GM12878 (cell line): ENCODE measurements at regions not wholly inside any gene's neighbourhood (a gene's known extent, or its start where the extent isn't known, plus 50 kb on each side); places are given as distances from the start of the nearest gene placed in this dataset.

Source experiments
- ATAC-seq: fragments of 200-7000 bp; cut with Tn5 transposase; 3 replicates; pipeline ENCODE4 v1.9.1; 2020; ENCODE audit warnings: mild to moderate bottlenecking, moderate library complexity
- BruUV-seq: library from RNA; stranded (reverse); fragments of 400-500 nt; replicated peaks from 2 replicates; lab custom pipeline; 2021; lab: Mats Ljungman, UMichigan
- CTCF ChIA-PET: fragments of 300-600 bp; sonication (Branson Sonifier 250); formaldehyde crosslinking; extraction: SDS; loops from one replicate; lab custom pipeline; 2021; ENCODE audit warnings: inconsistent platforms; lab: Yijun Ruan, JAX
- POLR2A ChIA-PET: fragments of 350-600 bp; formaldehyde crosslinking; extraction: SDS; loops from one replicate; lab custom pipeline; 2021; ENCODE audit warnings: inconsistent platforms; lab: Charles Lee
- RAD21 ChIA-PET: fragments of 300-600 bp; sonication (Branson Sonifier 250); formaldehyde crosslinking; loops from one replicate; lab custom pipeline; 2023; ENCODE audit warnings: antibody characterized with exemption; ENCODE audit not compliant: unreplicated experiment; lab: Charles Lee
- SMC1A ChIA-PET: fragments of 300-600 bp; sonication (Branson Sonifier 250); formaldehyde crosslinking; loops from one replicate; lab custom pipeline; 2023; ENCODE audit not compliant: unreplicated experiment, uncharacterized antibody; lab: Charles Lee
- DNase-seq: peaks from one replicate; pipeline ENCODE4 v3.0.0-alpha.2; 2011; ENCODE audit warnings: low read depth, low spot score
- FAIRE-seq: peaks from 3 replicates; lab custom pipeline; 2011; peaks lifted over from hg19 to GRCh38; lab: Jason Lieb, UNC
- H2AFZ ChIP-seq: 2 replicates; pipeline ENCODE4 v1.6.0; 2011; ENCODE audit warnings: low read depth, low read length, control low read depth; ENCODE audit not compliant: control insufficient read depth
- H3K27ac ChIP-seq: 2 replicates; pipeline ENCODE4 v1.5.1; 2011; ENCODE audit warnings: control low read depth; ENCODE audit not compliant: control insufficient read depth, insufficient read depth
- H3K27me3 ChIP-seq, 2 experiments: replicated peaks in 1 of 2; 2 replicates each; pipeline versions ENCODE4 v1.6.0 to v1.6.1; 2011; ENCODE audit warnings: low read length in 1 of 2; ENCODE audit not compliant: control insufficient read depth in 2 of 2, insufficient read depth in 2 of 2
- H3K36me3 ChIP-seq, 2 experiments: 2 replicates each; pipeline ENCODE4 v1.5.1; 2011; ENCODE audit warnings: low read length in 1 of 2; ENCODE audit not compliant: control insufficient read depth in 2 of 2, insufficient read depth in 2 of 2
- H3K4me1 ChIP-seq: 2 replicates; pipeline ENCODE4 v1.6.1; 2011; ENCODE audit warnings: mild to moderate bottlenecking, low read length, moderate library complexity, mixed read lengths; ENCODE audit not compliant: control insufficient read depth, insufficient read depth
- H3K4me2 ChIP-seq: 2 replicates; pipeline ENCODE4 v1.6.0; 2011; ENCODE audit warnings: control low read depth; ENCODE audit not compliant: control insufficient read depth, insufficient read depth
- H3K4me3 ChIP-seq: fragments of 200-600 bp; sonication (generic); 2 replicates; pipeline ENCODE4 v1.5.1; 2016
- H3K79me2 ChIP-seq: 2 replicates; pipeline ENCODE4 v1.6.0; 2011; ENCODE audit warnings: low read length; ENCODE audit not compliant: control insufficient read depth, insufficient read depth
- H3K9ac ChIP-seq: 2 replicates; pipeline ENCODE4 v1.8.0; 2011; ENCODE audit warnings: low read length, control low read depth, mixed read lengths; ENCODE audit not compliant: control insufficient read depth, insufficient read depth
- H3K9me3 ChIP-seq: replicated peaks from 3 replicates; pipeline ENCODE4 v1.5.1; 2011; ENCODE audit warnings: mild to moderate bottlenecking, low read length; ENCODE audit not compliant: control insufficient read depth, insufficient read depth
- H4K20me1 ChIP-seq: 2 replicates; pipeline ENCODE4 v1.6.0; 2011; ENCODE audit not compliant: control insufficient read depth, insufficient read depth
- ASH2L ChIP-seq: fragments of 300-600, 200-600 bp; sonication (generic); IDR thresholded peaks from 2 replicates; pipeline ENCODE4 v1.6.1; 2017; ENCODE audit warnings: low read depth, mild to moderate bottlenecking, borderline replicate concordance
- ATF7 ChIP-seq: fragments of 450-650 bp; IDR thresholded peaks from 2 replicates; pipeline ENCODE4 v1.6.1; 2016; ENCODE audit warnings: low read depth, mild to moderate bottlenecking
- CBX3 ChIP-seq: fragments of 200-600 bp; sonication (generic); IDR thresholded peaks from 2 replicates; pipeline ENCODE4 v1.6.1; 2016; ENCODE audit warnings: low read depth, borderline replicate concordance
- CBX5 ChIP-seq: sonication (generic); IDR thresholded peaks from 2 replicates; pipeline ENCODE4 v1.6.1; 2016; ENCODE audit warnings: low read depth, moderate library complexity, mild to moderate bottlenecking, inconsistent platforms
- CHD1 ChIP-seq: IDR thresholded peaks from 2 replicates; pipeline ENCODE4 v1.6.1; 2012; ENCODE audit warnings: low read depth, low read length, improper control_type of control experiment
- CREM ChIP-seq: IDR thresholded peaks from 2 replicates; pipeline ENCODE4 v1.6.1; 2014; ENCODE audit warnings: antibody characterized with exemption, low read depth
- FOS ChIP-seq: IDR thresholded peaks from 3 replicates; pipeline ENCODE4 v1.6.1; 2011; ENCODE audit warnings: borderline replicate concordance; ENCODE audit not compliant: insufficient read length; ENCODE audit errors: extremely low read depth
- FOXK2 ChIP-seq: fragments of 450-650 bp; IDR thresholded peaks from 2 replicates; pipeline ENCODE4 v1.6.1; 2017; ENCODE audit warnings: mild to moderate bottlenecking, moderate library complexity
- IKZF1 ChIP-seq: fragments of 450-650 bp; conservative IDR thresholded peaks from 2 replicates; pipeline ENCODE4 v1.6.1; 2017; ENCODE audit warnings: antibody characterized with exemption, mild to moderate bottlenecking
- MTA3 ChIP-seq: IDR thresholded peaks from 2 replicates; pipeline ENCODE4 v1.6.1; 2012; ENCODE audit warnings: low read length, inconsistent platforms, borderline replicate concordance
- MXI1 ChIP-seq: fragments of 150-350 bp; IDR thresholded peaks from 2 replicates; pipeline ENCODE4 v1.6.1; 2011; ENCODE audit warnings: low read depth, mild to moderate bottlenecking, inconsistent platforms, low read length, improper control_type of control experiment
- RB1 ChIP-seq: fragments of 450-650 bp; formaldehyde crosslinking; IDR thresholded peaks from 2 replicates; pipeline ENCODE4 v1.6.1; 2017; ENCODE audit warnings: mild to moderate bottlenecking, borderline replicate concordance
- SREBF2 ChIP-seq: IDR thresholded peaks from 2 replicates; pipeline ENCODE4 v1.6.1; 2012; ENCODE audit warnings: mild to moderate bottlenecking, low read length
- TBL1XR1 ChIP-seq: IDR thresholded peaks from 2 replicates; pipeline ENCODE4 v1.6.1; 2012; ENCODE audit warnings: low read depth, low read length, improper control_type of control experiment
- YBX1 ChIP-seq: fragments of 450-650 bp; IDR thresholded peaks from 2 replicates; pipeline ENCODE4 v1.6.1; 2016; ENCODE audit warnings: antibody characterized with exemption
- ZNF207 ChIP-seq: fragments of 450-650 bp; IDR thresholded peaks from 2 replicates; pipeline ENCODE4 v1.6.1; 2014; ENCODE audit warnings: antibody characterized with exemption, mild to moderate bottlenecking, borderline replicate concordance
- WGBS: methylation state at CpG from one replicate; pipeline ENCODE4 v1.1.6; 2016; ENCODE audit warnings: low lambda C conversion rate; ENCODE audit not compliant: insufficient replicate concordance, insufficient coverage; ENCODE audit errors: missing lambda C conversion rate; 5-methylcytosine and 5-hydroxymethylcytosine counted together
- in situ Hi-C: fragments of 300-500 bp; cut with MboI; formaldehyde crosslinking; loops from 9 replicates; pipeline ENCODE4 v1.14.3; 2018; ENCODE audit warnings: mixed read lengths
- intact Hi-C: fragments of 100-400 bp; cut with micrococcal nuclease; formaldehyde crosslinking; loops from one replicate; pipeline ENCODE4 v1.14.2; 2022; ENCODE audit not compliant: unreplicated experiment
- TF ChIP-seq, protein P1 (sequence below): IDR thresholded peaks from 2 replicates; pipeline ENCODE4 v1.6.1; 2011; ENCODE audit warnings: low read depth, mild to moderate bottlenecking, low read length, moderate library complexity, borderline replicate concordance; ENCODE audit errors: extremely low read depth
- TF ChIP-seq, protein P2 (sequence below): fragments of 450-650 bp; formaldehyde crosslinking; IDR thresholded peaks from 2 replicates; pipeline ENCODE4 v1.5.0; 2022; ENCODE audit warnings: mild to moderate bottlenecking, missing genetic modification characterization
- TF ChIP-seq, protein P3 (sequence below): IDR thresholded peaks from 2 replicates; pipeline ENCODE4 v1.6.1; 2011; ENCODE audit warnings: borderline replicate concordance, low read depth, mild to moderate bottlenecking, moderate library complexity, mixed read lengths, low read length; ENCODE audit not compliant: insufficient read depth; ENCODE audit errors: extremely low read length

DNA sequence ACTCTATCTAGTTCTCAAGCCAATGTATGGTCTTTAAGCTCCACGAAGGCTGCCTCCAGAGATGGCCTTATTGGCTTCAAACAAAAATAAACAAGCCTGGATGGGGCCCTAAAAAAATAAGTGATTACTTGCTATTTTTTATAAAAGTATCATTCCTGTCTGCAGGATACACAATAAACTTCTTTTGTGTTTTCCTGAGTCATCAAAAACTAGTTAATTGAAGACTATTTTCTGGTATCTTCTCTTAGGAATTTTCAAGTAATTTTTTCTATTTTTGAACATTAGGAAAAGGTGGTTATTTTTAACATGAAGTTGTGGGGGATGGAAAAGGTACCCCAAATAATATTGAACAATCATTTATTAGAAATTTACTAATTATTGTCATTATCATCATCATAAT lies 213.1 kb upstream of the DYNLRB2 start (continued):
- TF ChIP-seq MXI1, result no peak
- TF ChIP-seq FOXK2, result no peak
- TF ChIP-seq RB1, result no peak
- no peak for TF ChIP-seq ATF7

DNA sequence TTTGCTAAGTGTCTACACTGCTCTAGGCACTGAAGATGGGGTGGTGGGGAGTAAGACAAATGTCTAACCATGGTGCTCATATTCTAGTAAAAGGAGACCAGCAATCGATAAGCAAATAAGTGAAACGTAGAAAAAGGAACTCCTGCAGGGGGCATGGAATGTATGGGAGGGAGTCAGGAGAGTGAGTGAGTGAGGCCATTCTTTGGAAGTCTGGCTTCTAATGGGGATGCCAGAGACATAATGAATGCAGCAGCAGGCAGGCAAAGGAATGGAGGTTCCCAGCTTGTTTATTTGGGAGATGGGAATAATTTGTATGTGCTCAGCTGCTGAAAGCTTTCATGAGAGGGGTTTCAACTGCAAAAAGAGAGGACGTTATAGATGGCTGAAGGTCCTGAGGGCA lies 216.4 kb upstream of the DYNLRB2 start:
- no peak overlapping the region for H3K4me2 ChIP-seq
- no peaks in the 10 kb centered on the region for H3K36me3 ChIP-seq
- H3K79me2 ChIP-seq, result no peaks in the 10 kb centered on the region
- ATAC-seq (no peak), FAIRE-seq (no peak), DNase-seq (no peak)
- no peaks in the 10 kb centered on the region for H3K9me3 ChIP-seq
- CTCF ChIA-PET, result interaction anchor here (1.6 kb wide), 1 partner anchor 12 kb away, joined by 5 read pairs; no protein-coding TSS in a partner anchor
- no peak overlapping the region for H3K4me3 ChIP-seq
- no peaks in the 10 kb centered on the region; a peak in 2 of 4 replicates for H3K27me3 ChIP-seq
- intact Hi-C loops (no loop called here), in situ Hi-C loops (no loop called here)
- RAD21 ChIA-PET, result no interaction called here
- SMC1A ChIA-PET, result no interaction called here
- 8% methylated on average over 2 of the region's 3 CpGs for WGBS
- TF ChIP-seq IKZF1 (no peak), ZNF207 (no peak), CBX3 (no peak), SREBF2 (no peak), CREM (no peak), MTA3 (no peak), CBX5 (no peak), TBL1XR1 (no peak), CHD1 (no peak), FOS (no peak), YBX1 (no peak), RB1 (no peak), ATF7 (no peak), ASH2L (no peak)
- TF ChIP-seq, protein P1, sequence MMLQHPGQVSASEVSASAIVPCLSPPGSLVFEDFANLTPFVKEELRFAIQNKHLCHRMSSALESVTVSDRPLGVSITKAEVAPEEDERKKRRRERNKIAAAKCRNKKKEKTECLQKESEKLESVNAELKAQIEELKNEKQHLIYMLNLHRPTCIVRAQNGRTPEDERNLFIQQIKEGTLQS, result no peak
- TF ChIP-seq, protein P2, sequence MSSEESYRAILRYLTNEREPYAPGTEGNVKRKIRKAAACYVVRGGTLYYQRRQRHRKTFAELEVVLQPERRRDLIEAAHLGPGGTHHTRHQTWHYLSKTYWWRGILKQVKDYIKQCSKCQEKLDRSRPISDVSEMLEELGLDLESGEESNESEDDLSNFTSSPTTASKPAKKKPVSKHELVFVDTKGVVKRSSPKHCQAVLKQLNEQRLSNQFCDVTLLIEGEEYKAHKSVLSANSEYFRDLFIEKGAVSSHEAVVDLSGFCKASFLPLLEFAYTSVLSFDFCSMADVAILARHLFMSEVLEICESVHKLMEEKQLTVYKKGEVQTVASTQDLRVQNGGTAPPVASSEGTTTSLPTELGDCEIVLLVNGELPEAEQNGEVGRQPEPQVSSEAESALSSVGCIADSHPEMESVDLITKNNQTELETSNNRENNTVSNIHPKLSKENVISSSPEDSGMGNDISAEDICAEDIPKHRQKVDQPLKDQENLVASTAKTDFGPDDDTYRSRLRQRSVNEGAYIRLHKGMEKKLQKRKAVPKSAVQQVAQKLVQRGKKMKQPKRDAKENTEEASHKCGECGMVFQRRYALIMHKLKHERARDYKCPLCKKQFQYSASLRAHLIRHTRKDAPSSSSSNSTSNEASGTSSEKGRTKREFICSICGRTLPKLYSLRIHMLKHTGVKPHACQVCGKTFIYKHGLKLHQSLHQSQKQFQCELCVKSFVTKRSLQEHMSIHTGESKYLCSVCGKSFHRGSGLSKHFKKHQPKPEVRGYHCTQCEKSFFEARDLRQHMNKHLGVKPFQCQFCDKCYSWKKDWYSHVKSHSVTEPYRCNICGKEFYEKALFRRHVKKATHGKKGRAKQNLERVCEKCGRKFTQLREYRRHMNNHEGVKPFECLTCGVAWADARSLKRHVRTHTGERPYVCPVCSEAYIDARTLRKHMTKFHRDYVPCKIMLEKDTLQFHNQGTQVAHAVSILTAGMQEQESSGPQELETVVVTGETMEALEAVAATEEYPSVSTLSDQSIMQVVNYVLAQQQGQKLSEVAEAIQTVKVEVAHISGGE (CRISPR knock-in tag), result no peak
- TF ChIP-seq, protein P3, sequence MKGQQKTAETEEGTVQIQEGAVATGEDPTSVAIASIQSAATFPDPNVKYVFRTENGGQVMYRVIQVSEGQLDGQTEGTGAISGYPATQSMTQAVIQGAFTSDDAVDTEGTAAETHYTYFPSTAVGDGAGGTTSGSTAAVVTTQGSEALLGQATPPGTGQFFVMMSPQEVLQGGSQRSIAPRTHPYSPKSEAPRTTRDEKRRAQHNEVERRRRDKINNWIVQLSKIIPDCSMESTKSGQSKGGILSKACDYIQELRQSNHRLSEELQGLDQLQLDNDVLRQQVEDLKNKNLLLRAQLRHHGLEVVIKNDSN, result no peak
- no peaks in the 10 kb centered on the region for H4K20me1 ChIP-seq
- H3K27ac ChIP-seq, result no peak overlapping the region
- H3K9ac ChIP-seq, result no peak overlapping the region
- POLR2A ChIA-PET, result no interaction called here
- H3K4me1 ChIP-seq, result no peaks in the 10 kb centered on the region
- H2AFZ ChIP-seq, result no peak overlapping the region
- no TSS peak for BruUV-seq
